Astrocyte of the cerebellum (primary cell): ENCODE measurements at regions not wholly inside any gene's neighbourhood (a gene's known extent, or its start where the extent isn't known, plus 50 kb on each side); places are given as distances from the start of the nearest gene placed in this dataset.

ENCODE experiments used
- DNase-seq: peaks from one replicate; pipeline ENCODE4 v3.0.0-alpha.2; 2011; ENCODE audit warnings: low read depth
- H3K4me3 ChIP-seq: 2 replicates; pipeline ENCODE4 v1.5.1; 2011; ENCODE audit warnings: mild to moderate bottlenecking, low read depth, low read length, moderate library complexity
- CTCF ChIP-seq: IDR thresholded peaks from 2 replicates; pipeline ENCODE4 v1.5.1; 2012; ENCODE audit warnings: low read length, low read depth, moderate library complexity, mild to moderate bottlenecking; ENCODE audit errors: missing control alignments
- in situ Hi-C: cut with HindIII; loops from 2 replicates; pipeline ENCODE4 v1.10.0; 2017; ENCODE audit warnings: low sequenced_read_pairs

- in situ Hi-C loops, result no loop called here
- no peak for DNase-seq
- H3K4me3 ChIP-seq, result no peak overlapping the region
- no peak for TF ChIP-seq CTCF
Measured at GRCh38 chr9:99544526-99544925, 277.2 kb upstream of the NR4A3 start.

GRCh38 chr9:99549441-99549840, 272.2 kb upstream of the NR4A3 start:
- no peak for DNase-seq
- TF ChIP-seq CTCF, result no peak
- in situ Hi-C loops, result no loop called here

GRCh38 chr9:99555792-99556191, 265.9 kb upstream of the NR4A3 start:
- H3K4me3 ChIP-seq, result no peak overlapping the region
- no peak for TF ChIP-seq CTCF
- in situ Hi-C loops, result no loop called here
- no peak for DNase-seq

More at GRCh38 chr9:99549441-99549840, 272.2 kb upstream of the NR4A3 start:
- H3K4me3 ChIP-seq, result no peak overlapping the region

- no peak overlapping the region for H3K4me3 ChIP-seq
- in situ Hi-C loops, result no loop called here
- no peak for TF ChIP-seq CTCF
- no peak for DNase-seq
Measured at GRCh38 chr9:99556998-99557397, 264.7 kb upstream of the NR4A3 start.

GRCh38 chr9:99557816-99558215, 263.9 kb upstream of the NR4A3 start:
- no peak for TF ChIP-seq CTCF
- H3K4me3 ChIP-seq, result no peak overlapping the region
- DNase-seq, result no peak
- in situ Hi-C loops, result no loop called here

- DNase-seq, result no peak
- no peak for TF ChIP-seq CTCF
- in situ Hi-C loops, result no loop called here
- no peak overlapping the region for H3K4me3 ChIP-seq
Measured at GRCh38 chr9:99559776-99560175, 261.9 kb upstream of the NR4A3 start.

- no peak for TF ChIP-seq CTCF
- in situ Hi-C loops, result no loop called here
- no peak overlapping the region for H3K4me3 ChIP-seq
- DNase-seq, result no peak
Measured at GRCh38 chr9:99560561-99560960, 261.1 kb upstream of the NR4A3 start.
